ENCODE measurements at regions not wholly inside any gene's neighbourhood (a gene's known extent, or its start where the extent isn't known, plus 50 kb on each side); places are given as distances from the start of the nearest gene placed in this dataset.

DNA sequence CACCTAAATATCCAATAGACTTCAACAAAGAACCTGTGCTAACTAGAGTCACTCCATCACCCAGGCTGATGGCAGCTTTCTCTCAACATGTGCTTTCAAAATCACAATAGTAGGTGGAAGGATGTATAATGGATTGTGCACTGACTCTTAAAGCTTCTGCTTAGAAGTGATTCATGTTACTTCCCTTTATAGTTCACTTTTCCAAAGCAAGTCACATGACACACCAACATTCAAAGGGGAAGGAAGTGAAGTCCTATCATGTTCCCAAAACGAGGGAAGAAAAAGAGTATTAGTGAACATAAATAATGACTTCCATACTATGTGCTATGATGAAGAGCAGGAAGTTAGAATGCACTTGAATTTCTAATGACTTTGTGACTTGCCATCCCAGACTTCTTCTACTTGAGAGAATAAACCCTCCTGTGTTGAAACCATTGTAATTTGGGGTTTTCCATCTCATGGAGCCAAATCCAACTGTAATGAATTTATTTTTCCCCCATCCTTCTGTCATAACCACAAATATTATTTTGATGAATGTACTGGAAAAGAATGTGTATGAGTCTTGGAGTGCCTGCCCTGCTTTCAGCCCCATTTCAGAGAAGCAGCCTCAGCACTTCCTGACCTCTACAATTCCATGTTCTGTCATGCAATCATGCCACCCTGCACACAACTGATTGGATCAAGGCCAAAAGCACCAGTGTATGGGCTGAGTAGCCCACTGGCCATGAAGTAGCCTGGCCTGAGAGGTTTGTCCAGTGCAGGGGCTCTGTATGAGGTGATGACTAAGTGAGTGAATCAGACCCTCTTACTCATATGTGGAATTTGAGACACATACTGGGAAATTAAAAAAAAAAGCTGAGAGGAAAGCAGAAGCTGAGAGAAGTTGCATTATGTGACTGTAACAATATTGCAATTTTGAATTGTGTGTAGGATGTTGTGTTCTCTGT is 525.9 kb upstream of the CLINT1 start:
- H3K36me3 Mint-ChIP-seq (ENCODE audit: insufficient read depth) = no peaks in the 10 kb centered on the region
- H3K9me3 Mint-ChIP-seq = peaks cover 10% of the 10 kb centered on the region
- no peak for DNase-seq (ENCODE audit: low spot score in 2 of 2)
- H3K27ac Mint-ChIP-seq (ENCODE audit: low read depth) = no peak overlapping the region
- H3K27me3 Mint-ChIP-seq = no peaks in the 10 kb centered on the region
- no peak for ATAC-seq (replicated peaks; ENCODE audit: extremely low read depth, poor library complexity, severe bottlenecking)
- no peak overlapping the region for H3K4me3 Mint-ChIP-seq
- no peaks in the 10 kb centered on the region for H3K4me1 Mint-ChIP-seq

DNA sequence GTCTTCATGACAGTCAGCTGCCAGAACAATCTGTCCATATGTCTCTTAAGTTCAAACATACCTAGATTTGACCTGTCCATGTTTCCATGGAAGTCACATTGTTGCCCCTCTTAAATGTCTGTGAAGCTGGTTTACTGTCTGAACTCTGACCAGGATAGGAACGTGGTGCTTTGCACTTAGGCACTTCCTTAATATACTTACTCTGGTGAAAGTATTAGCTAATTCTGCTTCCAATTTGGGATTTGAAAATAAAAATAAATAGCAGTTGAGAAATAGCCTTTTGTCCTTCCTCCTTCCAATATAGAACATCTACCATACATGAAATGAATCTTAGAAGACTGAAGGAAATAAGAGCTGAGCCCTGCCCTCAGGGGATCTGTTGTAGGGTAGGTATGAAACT is 524.5 kb upstream of the CLINT1 start:
- H3K9me3 Mint-ChIP-seq = peaks cover 10% of the 10 kb centered on the region
- H3K4me3 Mint-ChIP-seq = no peak overlapping the region
- no peak for ATAC-seq (replicated peaks; ENCODE audit: extremely low read depth, poor library complexity, severe bottlenecking)
- no peak overlapping the region for H3K27ac Mint-ChIP-seq (ENCODE audit: low read depth)
- DNase-seq (ENCODE audit: low spot score in 2 of 2) = no peak
- H3K4me1 Mint-ChIP-seq = no peaks in the 10 kb centered on the region
- no peaks in the 10 kb centered on the region for H3K36me3 Mint-ChIP-seq (ENCODE audit: insufficient read depth)
- H3K27me3 Mint-ChIP-seq = no peaks in the 10 kb centered on the region

DNA sequence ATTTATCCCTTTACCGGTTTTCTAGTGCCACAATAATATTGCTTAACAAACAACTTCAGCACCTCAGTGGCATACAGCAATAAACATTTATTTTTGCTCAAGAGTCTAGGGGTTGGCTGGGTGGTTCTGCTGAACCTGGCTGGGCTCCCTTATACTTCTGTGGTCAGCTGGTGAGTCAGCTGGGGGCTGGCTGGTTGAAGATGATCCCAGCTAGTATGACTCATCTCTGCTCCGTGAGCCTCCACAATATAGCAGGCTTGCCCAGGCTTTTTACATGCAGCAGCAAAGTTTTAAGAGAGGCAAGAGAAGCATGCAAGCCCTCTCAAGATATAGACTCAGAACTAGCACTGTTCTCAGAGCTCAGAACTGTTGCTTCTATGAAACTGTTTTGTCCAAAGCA is 523.5 kb upstream of the CLINT1 start:
- H3K4me1 Mint-ChIP-seq = no peaks in the 10 kb centered on the region
- no peak overlapping the region for H3K27ac Mint-ChIP-seq (ENCODE audit: low read depth)
- ATAC-seq (replicated peaks; ENCODE audit: extremely low read depth, poor library complexity, severe bottlenecking) (no peak), DNase-seq (ENCODE audit: low spot score in 2 of 2) (no peak)
- no peaks in the 10 kb centered on the region for H3K36me3 Mint-ChIP-seq (ENCODE audit: insufficient read depth)
- H3K27me3 Mint-ChIP-seq = no peaks in the 10 kb centered on the region
- peaks cover 10% of the 10 kb centered on the region for H3K9me3 Mint-ChIP-seq
- H3K4me3 Mint-ChIP-seq = no peak overlapping the region

DNA sequence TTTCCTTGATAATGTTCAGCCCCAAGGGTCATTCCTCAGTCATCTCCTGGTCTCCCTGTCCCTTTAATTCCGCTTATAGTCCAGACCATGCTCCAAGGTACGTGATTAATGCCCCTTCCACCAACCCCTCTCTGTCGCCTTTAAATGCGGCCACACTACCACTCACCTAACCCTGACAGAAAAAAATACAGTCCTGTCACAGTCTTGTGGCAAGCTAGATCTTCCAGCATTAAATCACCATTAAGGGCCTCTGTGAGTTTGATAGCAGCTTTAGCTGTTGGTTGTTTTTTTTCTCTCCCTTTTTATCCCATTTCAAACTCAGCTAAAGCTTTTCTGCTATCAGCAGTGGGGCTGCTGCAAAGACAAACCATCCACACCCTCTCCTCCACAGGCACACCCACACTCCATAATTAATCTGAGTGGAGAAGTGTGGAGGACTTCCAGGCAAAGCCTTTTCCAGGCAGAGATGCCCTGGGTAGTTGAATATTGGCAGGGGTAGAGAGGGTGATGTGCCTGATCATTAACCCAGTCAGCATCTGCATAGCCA is 522.7 kb upstream of the CLINT1 start:
- ATAC-seq (replicated peaks; ENCODE audit: extremely low read depth, poor library complexity, severe bottlenecking) (no peak), DNase-seq (ENCODE audit: low spot score in 2 of 2) (no peak)
- Mint-ChIP-seq H3K27ac (ENCODE audit: low read depth) (no peak overlapping the region), H3K4me3 (no peak overlapping the region), H3K9me3 (peaks cover 8% of the 10 kb centered on the region), H3K36me3 (ENCODE audit: insufficient read depth) (no peaks in the 10 kb centered on the region), H3K4me1 (no peaks in the 10 kb centered on the region), H3K27me3 (no peaks in the 10 kb centered on the region)

DNA sequence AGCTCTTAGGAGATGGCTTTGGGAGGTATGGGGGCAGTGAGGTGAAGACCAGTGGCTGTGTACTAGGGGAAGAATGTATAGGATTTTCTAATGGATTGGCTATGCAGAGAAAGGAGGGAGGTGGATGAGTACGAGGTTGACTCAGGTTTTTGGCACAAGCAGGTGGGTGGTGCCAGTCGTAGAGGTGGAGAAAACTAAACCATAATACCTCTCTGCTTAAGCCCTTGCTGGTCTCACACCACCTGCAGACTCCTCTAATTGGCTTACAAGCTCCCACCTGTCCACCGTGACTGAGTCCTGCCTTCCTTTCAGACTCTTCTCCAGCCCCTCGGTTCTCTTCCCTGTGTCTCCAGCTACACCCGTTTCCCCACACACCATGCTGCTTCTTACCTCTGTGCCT is 521.7 kb upstream of the CLINT1 start:
- no peak overlapping the region for H3K27ac Mint-ChIP-seq (ENCODE audit: low read depth)
- H3K36me3 Mint-ChIP-seq (ENCODE audit: insufficient read depth) = no peaks in the 10 kb centered on the region
- H3K4me3 Mint-ChIP-seq = no peak overlapping the region
- H3K9me3 Mint-ChIP-seq = no peaks in the 10 kb centered on the region
- H3K4me1 Mint-ChIP-seq = no peaks in the 10 kb centered on the region
- DNase-seq (ENCODE audit: low spot score in 2 of 2) (no peak), ATAC-seq (replicated peaks; ENCODE audit: extremely low read depth, poor library complexity, severe bottlenecking) (no peak)
- H3K27me3 Mint-ChIP-seq = no peaks in the 10 kb centered on the region

DNA sequence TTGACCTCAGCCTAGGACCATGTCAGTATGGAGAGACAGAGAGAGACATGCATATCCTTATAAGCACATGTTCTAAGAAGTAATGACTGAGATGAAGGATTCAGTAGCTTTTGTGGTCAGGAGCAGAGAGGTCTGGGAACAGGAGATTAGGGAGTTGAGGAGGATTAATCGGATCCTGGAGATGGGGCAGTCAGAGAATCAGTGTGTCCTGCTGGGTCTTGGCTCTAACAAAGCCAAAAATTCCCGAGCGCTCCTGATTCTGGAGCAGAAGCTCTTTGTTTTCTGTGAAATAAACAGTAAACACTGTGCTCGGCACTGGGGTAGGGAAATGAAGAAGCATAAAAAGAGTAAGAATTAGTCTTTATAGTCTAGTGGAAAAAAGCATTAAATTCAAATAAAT is 520.0 kb upstream of the CLINT1 start:
- Mint-ChIP-seq H3K36me3 (ENCODE audit: insufficient read depth) (no peaks in the 10 kb centered on the region), H3K4me3 (no peak overlapping the region), H3K27me3 (no peaks in the 10 kb centered on the region), H3K27ac (ENCODE audit: low read depth) (no peak overlapping the region), H3K9me3 (no peaks in the 10 kb centered on the region), H3K4me1 (no peaks in the 10 kb centered on the region)
- ATAC-seq (replicated peaks; ENCODE audit: extremely low read depth, poor library complexity, severe bottlenecking) (no peak), DNase-seq (ENCODE audit: low spot score in 2 of 2) (no peak)

DNA sequence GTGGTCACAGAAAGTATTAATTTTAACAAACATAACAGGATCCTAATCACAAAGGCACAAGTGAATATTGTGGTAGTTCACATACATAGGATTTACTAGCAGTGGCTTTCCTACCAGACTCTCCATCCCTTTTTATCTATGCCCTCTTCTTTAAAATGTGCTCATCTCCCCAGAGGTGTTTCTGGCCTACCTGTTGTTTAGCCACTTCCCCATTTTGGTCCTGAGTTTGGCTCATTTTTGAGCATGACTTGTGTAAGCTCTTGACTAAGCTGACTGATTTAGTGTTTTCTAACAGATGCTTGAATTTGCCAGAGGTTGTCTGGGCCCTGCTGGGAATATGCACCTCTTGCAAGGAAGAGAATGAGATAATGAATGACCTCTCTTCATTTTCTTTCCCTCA is 517.7 kb upstream of the CLINT1 start:
- H3K9me3 Mint-ChIP-seq = no peaks in the 10 kb centered on the region
- ATAC-seq (replicated peaks; ENCODE audit: extremely low read depth, poor library complexity, severe bottlenecking) (no peak), DNase-seq (ENCODE audit: low spot score in 2 of 2) (no peak)
- no peak overlapping the region for H3K4me3 Mint-ChIP-seq
- no peaks in the 10 kb centered on the region for H3K36me3 Mint-ChIP-seq (ENCODE audit: insufficient read depth)
- H3K27ac Mint-ChIP-seq (ENCODE audit: low read depth) = no peak overlapping the region
- H3K4me1 Mint-ChIP-seq = no peaks in the 10 kb centered on the region
- H3K27me3 Mint-ChIP-seq = no peaks in the 10 kb centered on the region

DNA sequence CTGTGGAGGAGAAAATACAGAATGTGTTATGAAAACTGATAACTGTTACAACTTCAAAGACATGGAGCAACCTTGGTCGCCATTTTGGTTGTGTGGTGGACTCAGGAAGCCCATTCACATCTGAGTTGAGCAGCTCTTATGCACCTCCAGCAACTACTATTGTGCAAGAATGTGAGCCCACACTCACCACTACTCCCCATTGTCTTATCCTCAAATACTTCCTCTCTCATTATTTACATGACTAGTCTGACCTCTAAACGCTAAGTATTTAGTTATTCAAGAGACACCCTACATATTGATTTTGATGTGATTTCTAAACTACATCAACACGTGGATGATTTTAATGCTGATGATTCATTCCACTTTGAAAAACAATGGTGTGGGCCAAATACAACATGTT is 516.6 kb upstream of the CLINT1 start:
- no peak overlapping the region for H3K4me3 Mint-ChIP-seq
- H3K36me3 Mint-ChIP-seq (ENCODE audit: insufficient read depth) = no peaks in the 10 kb centered on the region
- no peak for ATAC-seq (replicated peaks; ENCODE audit: extremely low read depth, poor library complexity, severe bottlenecking)
- no peaks in the 10 kb centered on the region for H3K4me1 Mint-ChIP-seq
- no peak overlapping the region for H3K27ac Mint-ChIP-seq (ENCODE audit: low read depth)
- H3K9me3 Mint-ChIP-seq = no peaks in the 10 kb centered on the region
- H3K27me3 Mint-ChIP-seq = no peaks in the 10 kb centered on the region
- no peak for DNase-seq (ENCODE audit: low spot score in 2 of 2)

DNA sequence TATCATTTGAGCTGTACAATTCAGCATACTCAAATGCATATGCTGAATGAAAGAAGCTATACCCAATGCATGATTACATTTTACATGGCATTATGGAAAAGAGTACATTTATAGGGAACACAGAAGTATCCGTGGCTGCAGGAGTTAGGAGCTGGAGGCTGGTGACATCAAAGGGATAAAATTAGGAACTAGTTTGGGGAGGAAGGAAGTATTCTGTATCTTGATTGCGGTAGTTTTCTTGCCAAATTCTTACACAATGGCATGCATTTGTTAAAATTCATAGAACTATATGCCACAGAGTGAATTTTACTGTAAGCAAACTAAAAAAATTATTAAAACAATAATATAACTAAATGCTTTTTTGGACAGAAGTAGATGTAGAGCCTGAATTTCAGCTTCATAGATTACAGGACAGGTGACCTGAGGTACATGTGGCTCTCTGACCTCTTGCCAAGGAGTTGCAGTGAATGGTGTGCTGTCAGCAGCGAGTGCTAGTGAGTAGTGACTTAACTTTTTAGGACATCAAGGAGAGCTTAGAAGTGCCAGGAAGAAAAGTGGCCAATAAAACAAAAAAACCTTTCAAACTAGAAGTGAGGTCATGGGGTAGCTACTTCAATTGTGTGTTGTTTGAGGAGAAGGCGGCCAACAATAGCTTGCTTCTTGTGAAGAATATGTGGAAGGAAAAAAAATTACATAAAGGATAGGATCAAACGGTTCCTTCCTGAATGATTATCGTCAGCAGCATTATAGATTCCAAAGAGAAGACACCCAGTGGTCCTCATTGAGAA is 514.9 kb upstream of the CLINT1 start:
- ATAC-seq (replicated peaks; ENCODE audit: extremely low read depth, poor library complexity, severe bottlenecking) (no peak), DNase-seq (ENCODE audit: low spot score in 2 of 2) (no peak)
- H3K36me3 Mint-ChIP-seq (ENCODE audit: insufficient read depth) = no peaks in the 10 kb centered on the region
- no peak overlapping the region for H3K4me3 Mint-ChIP-seq
- no peak overlapping the region for H3K27ac Mint-ChIP-seq (ENCODE audit: low read depth)
- H3K4me1 Mint-ChIP-seq = no peaks in the 10 kb centered on the region
- H3K27me3 Mint-ChIP-seq = no peaks in the 10 kb centered on the region
- no peaks in the 10 kb centered on the region for H3K9me3 Mint-ChIP-seq

DNA sequence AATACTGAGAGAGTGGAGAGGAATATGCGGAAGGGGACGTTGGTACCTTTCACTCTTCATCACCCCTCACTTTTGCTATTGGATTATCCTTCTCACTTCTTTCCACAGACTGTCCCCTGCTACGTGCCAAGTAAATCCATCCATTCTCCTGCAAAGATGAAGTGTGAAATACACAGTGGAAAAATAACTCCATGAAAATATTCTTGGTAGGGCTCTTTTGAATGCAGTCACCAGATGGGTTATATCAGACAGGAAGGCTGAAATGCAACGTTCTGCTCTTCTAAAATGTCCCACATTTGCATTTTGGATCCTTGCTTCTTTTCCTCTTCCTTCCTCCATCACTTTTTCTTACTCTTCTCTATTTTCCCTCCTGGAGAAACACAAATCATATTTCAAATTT is 510.3 kb upstream of the CLINT1 start:
- Mint-ChIP-seq H3K36me3 (ENCODE audit: insufficient read depth) (no peaks in the 10 kb centered on the region), H3K27me3 (no peaks in the 10 kb centered on the region), H3K4me3 (no peak overlapping the region), H3K4me1 (no peaks in the 10 kb centered on the region), H3K9me3 (no peaks in the 10 kb centered on the region), H3K27ac (ENCODE audit: low read depth) (no peak overlapping the region)
- ATAC-seq (replicated peaks; ENCODE audit: extremely low read depth, poor library complexity, severe bottlenecking) (no peak), DNase-seq (ENCODE audit: low spot score in 2 of 2) (no peak)

DNA sequence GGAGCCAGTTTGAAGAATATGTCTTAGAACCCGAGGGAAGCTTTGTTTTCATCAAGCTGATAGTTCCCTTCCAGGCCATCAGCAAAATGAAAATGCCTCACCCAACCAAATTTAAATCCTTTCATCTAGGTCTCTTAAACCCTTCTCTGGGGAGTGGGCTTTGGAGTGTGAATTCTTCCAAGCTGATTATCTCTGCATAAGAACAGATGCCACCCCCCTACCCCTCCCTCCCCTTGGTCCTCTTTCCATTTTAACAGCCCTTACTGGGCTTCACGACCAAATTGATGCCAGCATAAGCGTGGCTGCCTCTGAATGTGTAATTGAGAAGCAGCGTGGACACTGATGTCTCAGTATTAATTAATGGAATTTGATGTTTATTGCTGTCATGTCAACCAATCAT is 509.7 kb upstream of the CLINT1 start:
- DNase-seq (ENCODE audit: low spot score in 2 of 2) (no peak), ATAC-seq (replicated peaks; ENCODE audit: extremely low read depth, poor library complexity, severe bottlenecking) (no peak)
- Mint-ChIP-seq H3K9me3 (no peaks in the 10 kb centered on the region), H3K36me3 (ENCODE audit: insufficient read depth) (no peaks in the 10 kb centered on the region), H3K4me1 (no peaks in the 10 kb centered on the region), H3K27me3 (no peaks in the 10 kb centered on the region), H3K4me3 (no peak overlapping the region), H3K27ac (ENCODE audit: low read depth) (no peak overlapping the region)

DNA sequence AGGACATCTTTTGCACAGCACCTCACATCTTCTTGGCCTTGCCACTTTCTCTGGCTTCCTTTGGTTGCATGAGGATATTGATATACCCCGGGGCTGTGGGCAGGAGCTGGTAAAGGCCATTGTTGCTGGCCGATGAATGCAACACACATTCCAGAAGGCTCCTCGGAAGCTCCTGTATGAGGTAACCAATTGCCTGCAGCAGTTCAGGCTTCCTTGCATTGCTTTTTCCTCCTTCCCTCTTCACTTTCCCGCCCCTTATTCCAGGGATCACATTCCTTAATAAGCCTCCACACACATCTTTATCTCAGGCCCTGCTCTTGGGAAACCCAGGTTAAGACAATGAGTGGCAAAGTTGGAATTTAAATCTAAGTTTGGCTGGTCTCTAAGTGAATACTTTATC is 505.4 kb upstream of the CLINT1 start:
- DNase-seq (ENCODE audit: low spot score in 2 of 2) (no peak), ATAC-seq (replicated peaks; ENCODE audit: extremely low read depth, poor library complexity, severe bottlenecking) (no peak)
- H3K36me3 Mint-ChIP-seq (ENCODE audit: insufficient read depth) = no peaks in the 10 kb centered on the region
- H3K9me3 Mint-ChIP-seq = no peaks in the 10 kb centered on the region
- H3K27ac Mint-ChIP-seq (ENCODE audit: low read depth) = no peak overlapping the region
- no peaks in the 10 kb centered on the region for H3K4me1 Mint-ChIP-seq
- no peaks in the 10 kb centered on the region for H3K27me3 Mint-ChIP-seq
- no peak overlapping the region for H3K4me3 Mint-ChIP-seq

DNA sequence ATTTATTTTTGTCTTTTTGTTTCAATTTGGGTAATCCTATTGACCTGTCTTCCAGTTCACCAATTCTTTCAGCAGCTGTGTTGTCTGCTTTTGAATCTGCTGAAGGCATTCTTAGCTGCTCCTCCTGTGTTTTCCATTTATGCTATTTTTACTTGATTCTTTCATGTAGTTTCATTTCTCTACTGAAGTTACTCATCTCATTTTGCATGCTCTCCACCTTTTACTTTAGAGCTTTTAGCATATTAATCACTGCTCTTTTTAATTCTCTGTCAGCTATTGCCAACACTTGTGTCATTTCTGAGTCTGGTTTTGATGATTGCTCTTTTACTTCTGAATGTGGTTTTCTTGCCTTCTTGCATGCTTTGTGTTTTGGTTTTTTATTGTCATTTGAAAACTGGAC is 496.0 kb upstream of the CLINT1 start:
- H3K27me3 Mint-ChIP-seq = peaks cover 5% of the 10 kb centered on the region
- no peaks in the 10 kb centered on the region for H3K36me3 Mint-ChIP-seq (ENCODE audit: insufficient read depth)
- no peaks in the 10 kb centered on the region for H3K4me1 Mint-ChIP-seq
- no peak overlapping the region for H3K27ac Mint-ChIP-seq (ENCODE audit: low read depth)
- H3K4me3 Mint-ChIP-seq = no peak overlapping the region
- DNase-seq (ENCODE audit: low spot score in 2 of 2) (no peak), ATAC-seq (replicated peaks; ENCODE audit: extremely low read depth, poor library complexity, severe bottlenecking) (no peak)
- no peaks in the 10 kb centered on the region for H3K9me3 Mint-ChIP-seq

Data from central memory CD8-positive, alpha-beta T cell (primary cell).